ENCODE measurements at regions not wholly inside any gene's neighbourhood (a gene's known extent, or its start where the extent isn't known, plus 50 kb on each side); places are given as distances from the start of the nearest gene placed in this dataset.

- no peaks in the 10 kb centered on the region for H3K36me3 ChIP-seq (ENCODE audit: control insufficient read depth in 4 of 4, insufficient read depth in 3 of 4, low read depth in 1 of 4, low read length in 3 of 4)
- H3K4me1 ChIP-seq (ENCODE audit: control insufficient read depth in 4 of 4, insufficient read depth in 4 of 4, low read length in 3 of 4) = no peaks in the 10 kb centered on the region
- TF ChIP-seq SP1 (IDR thresholded peaks at IDR 0.05) = no peak
- TF ChIP-seq ATF3 (IDR thresholded peaks at IDR 0.05) = no peak
- no peak for TF ChIP-seq ZBTB33 (IDR thresholded peaks at IDR 0.05)
- no peak for TF ChIP-seq EGR1 (IDR thresholded peaks at IDR 0.05; ENCODE audit: low read depth in 2 of 2)
- no peak for TF ChIP-seq CTCF (IDR thresholded peaks at IDR 0.05; ENCODE audit: low read depth, low read length, missing input control)
- TF ChIP-seq FOXA1 (IDR thresholded peaks at IDR 0.05) = no peak
- TF ChIP-seq GABPA (IDR thresholded peaks at IDR 0.05 in 1 of 2, conservative IDR thresholded peaks at IDR 0.05 in 1 of 2) = no peak
- no peak for TF ChIP-seq TAF1 (conservative IDR thresholded peaks at IDR 0.05)
- TF ChIP-seq JUND (IDR thresholded peaks at IDR 0.05) = no peak
- no peak for TF ChIP-seq RAD21 (IDR thresholded peaks at IDR 0.05)
- TF ChIP-seq HNF4A (conservative IDR thresholded peaks at IDR 0.05) = no peak
- no peak for TF ChIP-seq FOXA2 (IDR thresholded peaks at IDR 0.05)
- no peak for TF ChIP-seq YY1 (IDR thresholded peaks at IDR 0.05)
- no peak for TF ChIP-seq MAX (IDR thresholded peaks at IDR 0.05)
- no peak for TF ChIP-seq RXRA (IDR thresholded peaks at IDR 0.05)
- no peak for TF ChIP-seq NR2F2 (IDR thresholded peaks at IDR 0.05)
- no peak for TF ChIP-seq REST (IDR thresholded peaks at IDR 0.05)
- no peak for TF ChIP-seq HNF4G (IDR thresholded peaks at IDR 0.05)
- no peak overlapping the region for H3K27ac ChIP-seq (ENCODE audit: low read depth in 1 of 2, low read length in 2 of 2)
- H3K9me3 ChIP-seq (ENCODE audit: control insufficient read depth in 4 of 4, low read length in 3 of 4) = no peaks in the 10 kb centered on the region
- DNase-seq (ENCODE audit: low spot score) = no peak
- no peak overlapping the region for H3K4me3 ChIP-seq (ENCODE audit: low read depth in 1 of 3, low read length in 3 of 3)
- no peak overlapping the region for H3K9ac ChIP-seq (ENCODE audit: low read depth in 1 of 2, low read length in 2 of 2)
- H3K27me3 ChIP-seq (ENCODE audit: control insufficient read depth in 4 of 4, insufficient read depth in 4 of 4, low read length in 3 of 4) = no peaks in the 10 kb centered on the region
- 74% methylated on average over 2 of the region's 2 CpGs for WGBS
Measured at GRCh38 chr2:19216238-19216637, 142.2 kb downstream of the OSR1 start.

All from liver (tissue), 8 donors.